ENCODE measurements at regions not wholly inside any gene's neighbourhood (a gene's known extent, or its start where the extent isn't known, plus 50 kb on each side); places are given as distances from the start of the nearest gene placed in this dataset.

GRCh38 chr17:31738067-31738466 lies 121.0 kb downstream of the COPRS start:
- TF ChIP-seq SIN3A (IDR thresholded peaks at IDR 0.05; ENCODE audit: borderline replicate concordance, insufficient read depth, low read length) (no peak), POLR2AphosphoS5 (IDR thresholded peaks at IDR 0.05; ENCODE audit: low read depth, low read length) (no peak), REST (IDR thresholded peaks at IDR 0.05; ENCODE audit: insufficient read depth in 1 of 2, low read depth in 2 of 2, low read length in 2 of 2) (no peak), FOXP2 (optimal IDR thresholded peaks at IDR 0.05; ENCODE audit: borderline replicate concordance, extremely low read depth, extremely low read length, insufficient read depth) (no peak), TAF1 (IDR thresholded peaks at IDR 0.05; ENCODE audit: borderline replicate concordance, insufficient read depth, low read length) (no peak)

GRCh38 chr17:31736855-31737625 lies 122.0 kb downstream of the COPRS start:
- TF ChIP-seq FOXP2 (optimal IDR thresholded peaks at IDR 0.05; ENCODE audit: borderline replicate concordance, extremely low read depth, extremely low read length, insufficient read depth), result no peak
- no peak for TF ChIP-seq POLR2AphosphoS5 (IDR thresholded peaks at IDR 0.05; ENCODE audit: low read depth, low read length)
- no peak for TF ChIP-seq REST (IDR thresholded peaks at IDR 0.05; ENCODE audit: insufficient read depth in 1 of 2, low read depth in 2 of 2, low read length in 2 of 2)
- no peak for TF ChIP-seq SIN3A (IDR thresholded peaks at IDR 0.05; ENCODE audit: borderline replicate concordance, insufficient read depth, low read length)
- no peak for TF ChIP-seq TAF1 (IDR thresholded peaks at IDR 0.05; ENCODE audit: borderline replicate concordance, insufficient read depth, low read length)

GRCh38 chr17:31733326-31733725 lies 125.7 kb downstream of the COPRS start:
- TF ChIP-seq TAF1 (IDR thresholded peaks at IDR 0.05; ENCODE audit: borderline replicate concordance, insufficient read depth, low read length), result no peak
- TF ChIP-seq REST (IDR thresholded peaks at IDR 0.05; ENCODE audit: insufficient read depth in 1 of 2, low read depth in 2 of 2, low read length in 2 of 2), result no peak
- TF ChIP-seq FOXP2 (optimal IDR thresholded peaks at IDR 0.05; ENCODE audit: borderline replicate concordance, extremely low read depth, extremely low read length, insufficient read depth), result no peak
- no peak for TF ChIP-seq SIN3A (IDR thresholded peaks at IDR 0.05; ENCODE audit: borderline replicate concordance, insufficient read depth, low read length)

GRCh38 chr17:31731118-31731517 lies 127.9 kb downstream of the COPRS start:
- TF ChIP-seq POLR2AphosphoS5 (IDR thresholded peaks at IDR 0.05; ENCODE audit: low read depth, low read length), result no peak
- TF ChIP-seq SIN3A (IDR thresholded peaks at IDR 0.05; ENCODE audit: borderline replicate concordance, insufficient read depth, low read length), result no peak
- TF ChIP-seq REST (IDR thresholded peaks at IDR 0.05; ENCODE audit: insufficient read depth in 1 of 2, low read depth in 2 of 2, low read length in 2 of 2), result no peak
- TF ChIP-seq FOXP2 (optimal IDR thresholded peaks at IDR 0.05; ENCODE audit: borderline replicate concordance, extremely low read depth, extremely low read length, insufficient read depth), result no peak
- no peak for TF ChIP-seq TAF1 (IDR thresholded peaks at IDR 0.05; ENCODE audit: borderline replicate concordance, insufficient read depth, low read length)
